ENCODE measurements at regions not wholly inside any gene's neighbourhood (a gene's known extent, or its start where the extent isn't known, plus 50 kb on each side); places are given as distances from the start of the nearest gene placed in this dataset.

- no peak for DNase-seq
These were observed 101.2 kb downstream of the VPREB1 start for GRCh38 chr22:22345781-22346180.

GRCh38 chr22:22346401-22347107 is 102.0 kb downstream of the VPREB1 start:
- DNase-seq: no peak

GRCh38 chr22:22348127-22348814 is 103.7 kb downstream of the VPREB1 start:
- peak in 46 of 56 donors; percentile 8 to 79 (median 48) for DNase-seq

- no peak for DNase-seq
These were observed 104.3 kb downstream of the VPREB1 start for GRCh38 chr22:22348815-22349454.

- no peak for DNase-seq
These were observed 104.9 kb downstream of the VPREB1 start for GRCh38 chr22:22349455-22349836.

- no peak for DNase-seq
These were observed 106.8 kb downstream of the VPREB1 start for GRCh38 chr22:22351366-22351765.

- DNase-seq: no peak
These were observed 107.9 kb downstream of the VPREB1 start for GRCh38 chr22:22352371-22352999.

GRCh38 chr22:22355096-22355834 is 110.7 kb downstream of the VPREB1 start:
- no peak for DNase-seq

GRCh38 chr22:22357024-22357883 is 112.7 kb downstream of the VPREB1 start:
- peak in 47 of 56 donors; percentile 16 to 80 (median 52) for DNase-seq

- no peak for DNase-seq
These were observed 113.6 kb downstream of the VPREB1 start for GRCh38 chr22:22358152-22358551.

GRCh38 chr22:22358686-22359085 is 114.1 kb downstream of the VPREB1 start:
- no peak for DNase-seq

GRCh38 chr22:22359465-22359864 is 114.9 kb downstream of the VPREB1 start:
- DNase-seq: no peak

GRCh38 chr22:22360014-22360413 is 115.4 kb downstream of the VPREB1 start:
- no peak for DNase-seq

- DNase-seq: no peak
These were observed 117.7 kb downstream of the VPREB1 start for GRCh38 chr22:22362311-22362710.

GRCh38 chr22:22362936-22363335 is 118.3 kb downstream of the VPREB1 start:
- no peak for DNase-seq

- DNase-seq: no peak
These were observed 119.6 kb downstream of the VPREB1 start for GRCh38 chr22:22364207-22364606.

GRCh38 chr22:22366537-22366936 is 122.0 kb downstream of the VPREB1 start:
- no peak for DNase-seq

GRCh38 chr22:22368516-22368915 is 123.9 kb downstream of the VPREB1 start:
- DNase-seq: peak in 14 of 56 donors; percentile 2 to 40 (median 12)

GRCh38 chr22:22369219-22369963 is 124.8 kb downstream of the VPREB1 start:
- DNase-seq: peak in 1 of 56 donors; percentile 19

- peak in 6 of 56 donors; percentile 4 to 20 (median 12) for DNase-seq
These were observed 125.3 kb downstream of the VPREB1 start for GRCh38 chr22:22369964-22370270.

All from nucleus accumbens (tissue), 56 donors.